ENCODE measurements at regions not wholly inside any gene's neighbourhood (a gene's known extent, or its start where the extent isn't known, plus 50 kb on each side); places are given as distances from the start of the nearest gene placed in this dataset.
A peak's percentile ranks its signal among the peaks of the same experiment; 100 is the strongest.

- TF ChIP-seq NANOG (IDR thresholded peaks at IDR 0.05; ENCODE audit: borderline replicate concordance) = no peak
- TF ChIP-seq STAT1 (IDR thresholded peaks at IDR 0.05; ENCODE audit: unreplicated experiment) = no peak
- TF ChIP-seq POLR2AphosphoS5 (IDR thresholded peaks at IDR 0.05; ENCODE audit: low read depth) = no peak
- TF ChIP-seq ETS1 (IDR thresholded peaks at IDR 0.05) = no peak
These were observed 218.2 kb upstream of the SLC10A2 start (continued) for GRCh38 chr13:103284466-103284865.

GRCh38 chr13:103283451-103283820, 217.2 kb upstream of the SLC10A2 start:
- Mint-ChIP-seq H3K27me3 (ENCODE audit: insufficient read depth, low read depth, poor library complexity) (peaks cover 5% of the 10 kb centered on the region), H3K27ac (no peak overlapping the region), H3K4me1 (0 out of 3 replicates have a peak, but pooled peaks cover 2% of the 10 kb centered on the region), H3K36me3 (ENCODE audit: low read depth) (no peaks in the 10 kb centered on the region), H3K4me3 (no peak overlapping the region), H3K9me3 (no peaks in the 10 kb centered on the region)
- ATAC-seq (no peak), DNase-seq (ENCODE audit: low spot score) (no peak)
- H3K27me3 ChIP-seq (ENCODE audit: insufficient read depth) = no peaks in the 10 kb centered on the region
- no peak overlapping the region for H3K4me3 ChIP-seq
- H4K20me1 ChIP-seq (replicated peaks; ENCODE audit: insufficient read depth) = no peaks in the 10 kb centered on the region
- H2AFZ ChIP-seq = peak overlapping the region; percentile 45
- H3K4me1 ChIP-seq (ENCODE audit: insufficient read depth) = no peaks in the 10 kb centered on the region
- H3F3A ChIP-seq (replicated peaks; ENCODE audit: low read depth) = no peaks in the 10 kb centered on the region
- no peaks in the 10 kb centered on the region for H3K79me2 ChIP-seq (replicated peaks; ENCODE audit: insufficient read depth)
- no peak overlapping the region for H3K27ac ChIP-seq (ENCODE audit: low read depth)
- H3K4me2 ChIP-seq = no peak overlapping the region
- H3K9me2 ChIP-seq (ENCODE audit: insufficient read depth) = 0 out of 2 replicates have a peak, but pooled peaks cover 8% of the 10 kb centered on the region
- H3K36me3 ChIP-seq (ENCODE audit: insufficient read depth) = no peaks in the 10 kb centered on the region
- TF ChIP-seq CREB1 (CRISPR knock-in tag; IDR thresholded peaks at IDR 0.05; ENCODE audit: low read depth) (no peak), NANOG (IDR thresholded peaks at IDR 0.05; ENCODE audit: borderline replicate concordance) (no peak), CTCF (conservative IDR thresholded peaks at IDR 0.05; ENCODE audit: low read depth in 2 of 2) (no peak), REST (IDR thresholded peaks at IDR 0.05; ENCODE audit: unreplicated experiment) (no peak), ETS1 (IDR thresholded peaks at IDR 0.05) (no peak), ZNF331 (CRISPR knock-in tag; IDR thresholded peaks at IDR 0.05; ENCODE audit: low read depth) (no peak), EZH2 (IDR thresholded peaks at IDR 0.05; ENCODE audit: low read depth, unreplicated experiment) (no peak), EZH2phosphoT487 (IDR thresholded peaks at IDR 0.05; ENCODE audit: unreplicated experiment) (no peak), ZNF114 (CRISPR knock-in tag; IDR thresholded peaks at IDR 0.05) (no peak), ZNF462 (CRISPR knock-in tag; IDR thresholded peaks at IDR 0.05) (no peak)

Measured in GM23338 (cell line).